Neural progenitor cell (in vitro differentiated cells): ENCODE measurements at regions not wholly inside any gene's neighbourhood (a gene's known extent, or its start where the extent isn't known, plus 50 kb on each side); places are given as distances from the start of the nearest gene placed in this dataset.

Experiments used
- EZH2 ChIP-seq: fragments of 200-600 bp; sonication (generic); IDR thresholded peaks from 2 replicates; pipeline ENCODE4 v1.6.1; 2017; ENCODE audit warnings: antibody characterized with exemption, mild to moderate bottlenecking, moderate library complexity
- TF ChIP-seq, protein P1 (sequence below): fragments of 200-600 bp; sonication (generic); IDR thresholded peaks from 2 replicates; pipeline ENCODE4 v1.5.1; 2017; ENCODE audit warnings: antibody characterized with exemption, mild to moderate bottlenecking

DNA sequence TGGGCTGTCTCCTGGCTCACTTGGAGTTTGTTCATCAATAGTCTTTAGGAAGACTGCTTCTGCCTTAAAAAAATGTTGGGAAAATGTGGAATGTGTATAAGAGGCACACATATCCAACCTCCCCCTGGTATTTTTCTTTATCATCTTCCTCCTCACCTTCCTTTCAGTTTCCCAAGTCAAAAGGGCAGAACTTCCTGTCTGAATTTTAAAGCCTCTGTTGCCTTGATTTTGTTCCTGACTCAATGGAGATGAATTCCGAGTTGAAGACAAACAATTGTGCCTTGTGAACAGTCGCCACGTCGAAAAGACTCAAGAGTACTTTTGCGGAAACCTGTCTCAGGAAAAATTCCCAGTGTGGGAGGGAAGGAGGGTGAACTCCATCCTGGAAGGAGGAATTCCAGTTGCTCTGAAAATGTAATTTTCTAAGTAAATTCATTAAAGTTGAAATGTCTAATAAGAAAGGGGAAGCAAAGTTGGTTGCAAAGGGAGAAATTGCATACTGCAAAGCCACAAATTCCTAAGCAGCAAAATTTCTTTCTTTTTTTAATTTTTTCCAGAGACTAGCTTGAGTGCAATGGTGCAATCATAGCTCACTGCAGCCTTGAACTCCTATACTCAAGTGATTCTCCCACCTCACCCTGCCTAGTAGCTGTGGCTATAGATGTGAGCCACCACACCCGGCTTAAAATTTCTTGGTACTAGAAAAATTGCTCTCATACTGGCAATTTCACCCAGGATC lies 50.2 kb upstream of the ELK3 start:
- no peak for TF ChIP-seq EZH2
- TF ChIP-seq, protein P1, sequence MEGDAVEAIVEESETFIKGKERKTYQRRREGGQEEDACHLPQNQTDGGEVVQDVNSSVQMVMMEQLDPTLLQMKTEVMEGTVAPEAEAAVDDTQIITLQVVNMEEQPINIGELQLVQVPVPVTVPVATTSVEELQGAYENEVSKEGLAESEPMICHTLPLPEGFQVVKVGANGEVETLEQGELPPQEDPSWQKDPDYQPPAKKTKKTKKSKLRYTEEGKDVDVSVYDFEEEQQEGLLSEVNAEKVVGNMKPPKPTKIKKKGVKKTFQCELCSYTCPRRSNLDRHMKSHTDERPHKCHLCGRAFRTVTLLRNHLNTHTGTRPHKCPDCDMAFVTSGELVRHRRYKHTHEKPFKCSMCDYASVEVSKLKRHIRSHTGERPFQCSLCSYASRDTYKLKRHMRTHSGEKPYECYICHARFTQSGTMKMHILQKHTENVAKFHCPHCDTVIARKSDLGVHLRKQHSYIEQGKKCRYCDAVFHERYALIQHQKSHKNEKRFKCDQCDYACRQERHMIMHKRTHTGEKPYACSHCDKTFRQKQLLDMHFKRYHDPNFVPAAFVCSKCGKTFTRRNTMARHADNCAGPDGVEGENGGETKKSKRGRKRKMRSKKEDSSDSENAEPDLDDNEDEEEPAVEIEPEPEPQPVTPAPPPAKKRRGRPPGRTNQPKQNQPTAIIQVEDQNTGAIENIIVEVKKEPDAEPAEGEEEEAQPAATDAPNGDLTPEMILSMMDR = no peak
